ENCODE measurements at regions not wholly inside any gene's neighbourhood (a gene's known extent, or its start where the extent isn't known, plus 50 kb on each side); places are given as distances from the start of the nearest gene placed in this dataset. TPM values are rescaled to one million over a fixed set of nuclear protein-coding genes. Genes with fewer than 3 reads are reported as not detected.
"Not testable (repeated sequence)": the region's sequence is repeated elsewhere in the genome, so short reads cannot be mapped to it uniquely, and the experiment has no call there.

DNA sequence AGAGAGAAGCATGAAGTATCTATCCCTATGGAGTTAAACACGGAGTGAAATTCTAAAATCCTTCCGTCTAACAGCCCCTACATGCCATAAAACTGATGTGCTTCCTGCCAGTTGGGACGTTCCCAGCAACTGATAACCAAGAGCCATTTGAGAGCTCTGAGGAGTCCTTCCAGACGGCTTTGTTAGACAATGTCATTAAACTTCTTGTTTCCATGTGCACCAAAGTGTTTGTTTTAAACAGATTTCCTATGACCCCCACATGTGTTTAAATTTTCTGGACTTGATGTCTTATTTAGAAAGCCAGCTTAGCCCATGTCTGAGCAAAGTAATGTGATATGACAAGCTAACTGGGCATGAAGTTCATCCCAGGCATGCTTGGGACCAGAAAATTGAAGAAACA is 57.2 kb upstream of the LPAR1 start:
- intact Hi-C loops (cut with DNase I) = no loop called here
- Histone ChIP-seq H3K36me3 (no peaks in the 10 kb centered on the region), H3K4me3 (no peak overlapping the region), H3K27me3 (no peaks in the 10 kb centered on the region), H3K27ac (peak overlapping the region; percentile 71), H3K9me3 (no peaks in the 10 kb centered on the region), H3K4me1 (peaks cover 12% of the 10 kb centered on the region)
- DNase-seq (ENCODE audit: extremely low spot score in 2 of 2) = no peak
- TF ChIP-seq POLR2AphosphoS5 (IDR thresholded peaks at IDR 0.05; ENCODE audit: insufficient read depth in 1 of 2, low read depth in 1 of 2) = no peak
- TF ChIP-seq, protein P1, sequence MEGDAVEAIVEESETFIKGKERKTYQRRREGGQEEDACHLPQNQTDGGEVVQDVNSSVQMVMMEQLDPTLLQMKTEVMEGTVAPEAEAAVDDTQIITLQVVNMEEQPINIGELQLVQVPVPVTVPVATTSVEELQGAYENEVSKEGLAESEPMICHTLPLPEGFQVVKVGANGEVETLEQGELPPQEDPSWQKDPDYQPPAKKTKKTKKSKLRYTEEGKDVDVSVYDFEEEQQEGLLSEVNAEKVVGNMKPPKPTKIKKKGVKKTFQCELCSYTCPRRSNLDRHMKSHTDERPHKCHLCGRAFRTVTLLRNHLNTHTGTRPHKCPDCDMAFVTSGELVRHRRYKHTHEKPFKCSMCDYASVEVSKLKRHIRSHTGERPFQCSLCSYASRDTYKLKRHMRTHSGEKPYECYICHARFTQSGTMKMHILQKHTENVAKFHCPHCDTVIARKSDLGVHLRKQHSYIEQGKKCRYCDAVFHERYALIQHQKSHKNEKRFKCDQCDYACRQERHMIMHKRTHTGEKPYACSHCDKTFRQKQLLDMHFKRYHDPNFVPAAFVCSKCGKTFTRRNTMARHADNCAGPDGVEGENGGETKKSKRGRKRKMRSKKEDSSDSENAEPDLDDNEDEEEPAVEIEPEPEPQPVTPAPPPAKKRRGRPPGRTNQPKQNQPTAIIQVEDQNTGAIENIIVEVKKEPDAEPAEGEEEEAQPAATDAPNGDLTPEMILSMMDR (IDR thresholded peaks at IDR 0.05) = no peak
- TF ChIP-seq POLR2A (IDR thresholded peaks at IDR 0.05) = no peak

DNA sequence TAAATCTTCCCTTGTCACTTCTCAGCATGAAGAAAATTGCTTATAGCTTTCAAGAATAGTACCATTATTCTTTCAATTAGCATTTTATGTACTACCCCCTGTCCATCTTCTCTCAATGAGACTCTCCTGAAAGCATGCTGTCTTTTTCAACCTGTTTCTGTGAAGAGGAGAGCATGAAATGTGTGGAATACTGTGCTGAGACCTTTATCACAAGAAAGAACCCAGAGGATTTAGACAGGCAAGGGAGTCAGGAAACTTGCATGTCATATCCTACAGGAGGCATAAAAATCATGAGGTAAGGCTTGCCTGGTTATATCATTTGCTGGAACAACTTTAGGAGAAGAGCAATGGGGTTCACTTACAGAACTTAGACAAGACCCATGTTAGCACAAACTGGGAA is 56.7 kb upstream of the LPAR1 start:
- Histone ChIP-seq H3K9me3 (no peaks in the 10 kb centered on the region), H3K27me3 (no peaks in the 10 kb centered on the region), H3K36me3 (no peaks in the 10 kb centered on the region), H3K4me3 (no peak overlapping the region), H3K4me1 (peaks cover 12% of the 10 kb centered on the region), H3K27ac (peak overlapping the region; percentile 71)
- TF ChIP-seq, protein P1 (IDR thresholded peaks at IDR 0.05) = no peak
- TF ChIP-seq POLR2AphosphoS5 (IDR thresholded peaks at IDR 0.05; ENCODE audit: insufficient read depth in 1 of 2, low read depth in 1 of 2) (no peak), POLR2A (IDR thresholded peaks at IDR 0.05) (no peak)
- no peak for DNase-seq (ENCODE audit: extremely low spot score in 2 of 2)
- intact Hi-C loops (cut with DNase I) = no loop called here

DNA sequence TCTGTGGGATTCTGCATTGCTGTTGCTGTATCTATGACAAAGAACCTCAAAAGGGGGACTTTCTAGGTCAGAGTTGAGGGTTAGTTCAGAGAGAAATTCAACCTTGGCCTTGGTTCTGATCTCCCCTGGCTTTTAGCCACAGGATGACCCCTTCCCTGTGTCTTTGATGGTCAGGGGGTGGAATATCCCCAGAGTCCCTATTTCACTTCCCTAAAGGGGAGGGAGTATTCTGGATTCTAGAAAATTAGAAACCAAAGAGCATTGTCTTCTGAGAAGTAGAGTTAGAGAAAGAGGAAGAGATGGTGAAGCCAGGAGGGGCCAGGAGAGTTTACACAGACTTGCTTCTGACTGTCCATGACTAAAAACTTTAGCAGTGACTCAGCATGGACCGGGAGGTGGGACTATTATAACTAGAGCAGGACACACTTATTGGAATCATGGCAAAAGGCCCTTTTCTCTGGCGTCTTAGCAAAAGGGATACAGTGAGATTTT is 56.2 kb upstream of the LPAR1 start:
- TF ChIP-seq, protein P1 (IDR thresholded peaks at IDR 0.05) = no peak
- TF ChIP-seq POLR2A (IDR thresholded peaks at IDR 0.05) = no peak
- TF ChIP-seq POLR2AphosphoS5 (IDR thresholded peaks at IDR 0.05; ENCODE audit: insufficient read depth in 1 of 2, low read depth in 1 of 2) = no peak
- Histone ChIP-seq H3K27ac (peak overlapping the region; percentile 71), H3K4me1 (peaks cover 12% of the 10 kb centered on the region), H3K9me3 (no peaks in the 10 kb centered on the region), H3K27me3 (no peaks in the 10 kb centered on the region), H3K4me3 (no peak overlapping the region), H3K36me3 (no peaks in the 10 kb centered on the region)
- intact Hi-C loops (cut with DNase I) = no loop called here
- DNase-seq (ENCODE audit: extremely low spot score in 2 of 2) = no peak

DNA sequence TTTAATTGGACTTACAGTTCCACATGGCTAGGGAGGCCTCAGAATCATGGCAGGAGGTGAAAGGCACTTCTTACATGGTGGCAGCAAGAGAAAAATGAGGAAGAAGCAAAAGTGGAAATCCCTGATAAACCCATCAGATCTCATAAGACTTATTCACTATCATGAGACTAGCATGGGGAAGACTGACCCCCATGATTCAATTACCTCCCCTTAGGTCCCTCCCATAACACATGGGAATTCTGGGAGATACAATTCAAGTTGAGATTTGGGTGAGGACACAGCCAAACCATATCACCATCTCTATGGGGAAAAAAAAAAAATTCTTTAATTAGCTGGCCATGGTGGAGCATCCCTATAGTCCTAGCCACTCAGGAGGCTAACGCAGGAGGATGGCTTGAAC is 53.9 kb upstream of the LPAR1 start:
- intact Hi-C loops (cut with DNase I); H3K36me3 ChIP-seq; H3K9me3 ChIP-seq; H3K27ac ChIP-seq; H3K4me3 ChIP-seq; DNase-seq (ENCODE audit: extremely low spot score in 2 of 2); H3K27me3 ChIP-seq: not testable (repeated sequence)
- peaks cover 12% of the 10 kb centered on the region for H3K4me1 ChIP-seq

Small RNAs in the stretch of these regions (microRNA-seq; reads per million reads assigned to microRNA genes)
- not detected for gene MIR7702 (ENCODE audit: borderline number of aligned reads, borderline replicate concordance)

Small RNAs in the stretch of these regions (small RNA-seq; reads per million reads assigned to genes)
- not detected for gene MIR7702
- gene RNY4P18 = 0.26 reads per million
